Sigmoid colon (tissue), 6 donors: ENCODE measurements at regions not wholly inside any gene's neighbourhood (a gene's known extent, or its start where the extent isn't known, plus 50 kb on each side); places are given as distances from the start of the nearest gene placed in this dataset.

Source experiments
- DNase-seq: peaks from one replicate; pipeline ENCODE4 v3.0.0-alpha.2; 2019
- H3K27ac ChIP-seq, 4 donors: fragments of 200-600 bp; sonication (generic); one replicate each; pipeline ENCODE4 v1.5.1; 2016 to 2019; ENCODE audit warnings: mild to moderate bottlenecking in 1 of 4
- H3K27me3 ChIP-seq, 3 donors: fragments of 200-600 bp; sonication (generic); one replicate each; pipeline ENCODE4 v1.5.1; 2019; ENCODE audit warnings: mild to moderate bottlenecking in 1 of 3
- H3K36me3 ChIP-seq, 4 donors: fragments of 200-600 bp; sonication (generic); one replicate each; pipeline ENCODE4 v1.5.1; 2016 to 2019
- H3K4me1 ChIP-seq, 4 donors: fragments of 200-600 bp; sonication (generic); one replicate each; pipeline ENCODE4 v1.5.1; 2017 to 2019
- H3K4me3 ChIP-seq, 4 donors: fragments of 200-600 bp; sonication (generic); one replicate each; pipeline ENCODE4 v1.5.1; 2017 to 2019; ENCODE audit warnings: mild to moderate bottlenecking in 2 of 4, moderate library complexity in 1 of 4
- H3K9me3 ChIP-seq, 4 donors: fragments of 200-600 bp in 3 of 4; sonication (generic) in 3 of 4; one replicate each; pipeline versions ENCODE4 v1.5.1 to v1.6.1; 2013 to 2019
- CTCF ChIP-seq, 4 experiments: fragments of 450-650 bp in 3 of 4; fragments of 200-600 bp in 1 of 4; IDR thresholded peaks; one replicate each; pipeline ENCODE4 v1.5.1; 2016 to 2019; ENCODE audit warnings: antibody characterized with exemption in 4 of 4, mild to moderate bottlenecking in 3 of 4, moderate library complexity in 2 of 4
- EP300 ChIP-seq, 4 donors: sonication (generic); formaldehyde crosslinking; IDR thresholded peaks; one replicate each; pipeline ENCODE4 v1.6.1; 2017; ENCODE audit warnings: antibody characterized with exemption in 4 of 4
- POLR2A ChIP-seq, 2 donors: fragments of 450-650 bp; IDR thresholded peaks; one replicate each; pipeline ENCODE4 v1.6.1; 2016; ENCODE audit warnings: antibody characterized with exemption in 2 of 2, mild to moderate bottlenecking in 2 of 2, moderate library complexity in 2 of 2
- POLR2AphosphoS5 ChIP-seq, 4 donors: sonication (generic); formaldehyde crosslinking; IDR thresholded peaks; one replicate each; pipeline ENCODE4 v1.6.1; 2017; ENCODE audit warnings: antibody characterized with exemption in 4 of 4
- WGBS, 2 donors: extraction: QIAGEN DNeasy Blood & Tissue Kit; methylation state at CpG; one replicate each; pipeline ENCODE4 v1.1.7; 2013; 5-methylcytosine and 5-hydroxymethylcytosine counted together
- intact Hi-C: fragments of 100-400 bp; cut with DNase I; formaldehyde crosslinking; loops from one replicate; pipeline ENCODE4 v1.15.1; 2023
- donor health status: healthy with polysubstance abuse.
- donor health status: healthy.

DNA sequence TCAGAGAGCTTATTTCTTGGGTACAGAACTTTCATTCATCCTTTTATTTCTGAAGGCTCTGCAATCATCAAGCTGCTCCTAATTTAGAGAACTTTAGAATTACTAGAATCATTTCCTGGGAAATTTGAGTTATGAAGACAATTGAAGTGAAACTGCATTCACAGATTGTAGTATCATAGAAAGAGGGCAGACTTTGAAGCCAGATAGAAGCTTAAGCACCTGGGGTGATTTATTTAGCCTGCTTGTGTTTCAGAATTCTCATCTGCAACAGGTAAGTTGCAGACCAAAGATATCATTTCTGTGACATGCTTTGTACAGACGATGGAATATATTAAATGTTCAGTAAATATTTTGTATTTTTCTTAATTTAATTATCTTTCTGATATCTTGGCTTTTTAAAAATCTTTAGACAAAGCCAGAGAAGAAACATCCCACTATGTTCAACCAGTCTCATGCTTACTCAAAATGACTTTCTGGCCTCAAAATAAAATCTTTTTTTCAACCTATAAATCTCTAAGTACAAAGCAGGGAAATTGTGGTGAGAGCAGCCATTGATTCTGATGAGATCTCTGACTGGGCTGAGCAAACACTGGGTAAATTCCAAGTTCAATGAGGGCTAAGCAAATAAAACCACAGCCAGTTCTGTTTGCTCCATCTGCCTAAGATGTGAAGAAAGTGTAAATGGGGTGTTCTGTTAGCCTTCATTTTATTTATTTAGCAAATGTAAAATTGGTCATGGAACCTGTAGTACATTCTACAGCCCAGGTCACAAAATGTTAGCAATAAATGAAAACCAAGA, 264.7 kb upstream of the CCNG1 start:
- H3K36me3 ChIP-seq: no peaks in the 10 kb centered on the region
- WGBS, 2 donors: 17 to 44% methylated on average over 1 of the region's 1 CpG
- no peaks in the 10 kb centered on the region for H3K4me1 ChIP-seq
- TF ChIP-seq POLR2A (IDR thresholded peaks at IDR 0.05) (no peak), CTCF (IDR thresholded peaks at IDR 0.05) (no peak)
- DNase-seq: no peak
- intact Hi-C loops: no loop called here
- no peak overlapping the region for H3K4me3 ChIP-seq
- no peaks in the 10 kb centered on the region for H3K27me3 ChIP-seq
- no peak overlapping the region for H3K27ac ChIP-seq
- H3K9me3 ChIP-seq: no peaks in the 10 kb centered on the region

GRCh38 chr5:163177971-163178370, 259.4 kb upstream of the CCNG1 start:
- TF ChIP-seq POLR2AphosphoS5 (IDR thresholded peaks at IDR 0.05): no peak
- no peak for TF ChIP-seq EP300 (IDR thresholded peaks at IDR 0.05)
- TF ChIP-seq CTCF (IDR thresholded peaks at IDR 0.05): no peak
- no peak for TF ChIP-seq POLR2A (IDR thresholded peaks at IDR 0.05)
- H3K27ac ChIP-seq: no peak overlapping the region
- WGBS, 2 donors: 63 to 65% methylated on average over 3 of the region's 3 CpGs
- DNase-seq: no peak
- H3K9me3 ChIP-seq: no peaks in the 10 kb centered on the region
- no peaks in the 10 kb centered on the region for H3K36me3 ChIP-seq
- no peaks in the 10 kb centered on the region for H3K4me1 ChIP-seq
- intact Hi-C loops: no loop called here
- H3K4me3 ChIP-seq: no peak overlapping the region
- H3K27me3 ChIP-seq: no peaks in the 10 kb centered on the region

DNA sequence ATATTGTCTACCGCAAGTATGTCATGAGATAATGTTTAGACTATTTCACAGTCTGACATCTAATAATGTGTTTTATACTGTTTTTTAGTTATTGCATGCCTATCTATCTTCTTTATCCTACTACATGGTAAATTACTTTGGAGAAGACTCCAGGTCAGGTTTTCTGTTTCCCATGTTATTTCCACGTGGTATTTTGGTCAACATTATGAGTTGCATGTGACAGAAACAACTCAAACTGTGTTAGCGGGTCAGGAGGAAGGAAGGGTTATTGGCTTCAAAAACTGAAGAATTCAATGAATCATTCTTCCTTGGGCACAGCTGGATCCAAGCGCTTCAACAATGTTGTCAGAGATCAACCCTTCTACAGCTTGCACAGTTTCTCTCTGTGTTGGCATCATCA, 252.1 kb upstream of the CCNG1 start:
- DNase-seq: no peak
- Histone ChIP-seq H3K4me3 (no peak overlapping the region), H3K27me3 (no peaks in the 10 kb centered on the region), H3K9me3 (no peaks in the 10 kb centered on the region), H3K4me1 (no peaks in the 10 kb centered on the region), H3K36me3 (no peaks in the 10 kb centered on the region), H3K27ac (no peak overlapping the region)
- TF ChIP-seq POLR2A (IDR thresholded peaks at IDR 0.05): no peak
- TF ChIP-seq POLR2AphosphoS5 (IDR thresholded peaks at IDR 0.05): no peak
- TF ChIP-seq CTCF (IDR thresholded peaks at IDR 0.05): no peak
- no peak for TF ChIP-seq EP300 (IDR thresholded peaks at IDR 0.05)
- intact Hi-C loops: no loop called here
- 90 to 91% methylated on average over 4 of the region's 4 CpGs for WGBS, 2 donors

GRCh38 chr5:163189023-163189553, 248.3 kb upstream of the CCNG1 start:
- H3K36me3 ChIP-seq: no peaks in the 10 kb centered on the region
- H3K27me3 ChIP-seq: no peaks in the 10 kb centered on the region
- TF ChIP-seq CTCF (IDR thresholded peaks at IDR 0.05): no peak
- TF ChIP-seq EP300 (IDR thresholded peaks at IDR 0.05): no peak
- TF ChIP-seq POLR2A (IDR thresholded peaks at IDR 0.05): no peak
- TF ChIP-seq POLR2AphosphoS5 (IDR thresholded peaks at IDR 0.05): no peak
- H3K27ac ChIP-seq: no peak overlapping the region
- H3K4me3 ChIP-seq: no peak overlapping the region
- WGBS, 2 donors: 62 to 85% methylated on average over 2 of the region's 2 CpGs
- no peaks in the 10 kb centered on the region for H3K4me1 ChIP-seq
- H3K9me3 ChIP-seq: no peaks in the 10 kb centered on the region
- intact Hi-C loops: no loop called here
- no peak for DNase-seq

DNA sequence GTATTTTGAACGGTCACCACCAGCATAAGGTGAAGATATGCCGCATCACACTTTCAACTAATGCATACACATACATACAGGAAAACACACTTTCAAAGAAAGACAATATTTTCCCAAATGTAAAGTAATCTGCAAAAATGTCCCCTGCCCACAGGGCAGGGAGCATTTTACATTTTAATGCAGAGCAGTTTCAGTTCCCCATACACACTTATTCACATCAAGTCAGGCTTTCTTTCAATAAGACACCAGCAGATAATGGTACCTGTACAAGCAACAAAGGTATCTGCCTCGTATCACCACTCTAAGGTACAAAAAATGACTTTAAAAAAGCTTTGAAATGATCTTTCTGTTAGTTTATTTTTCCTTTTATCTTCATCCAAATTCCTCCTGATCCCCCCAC, 247.1 kb upstream of the CCNG1 start:
- 73 to 82% methylated on average over 3 of the region's 3 CpGs for WGBS, 2 donors
- TF ChIP-seq POLR2AphosphoS5 (IDR thresholded peaks at IDR 0.05): no peak
- TF ChIP-seq POLR2A (IDR thresholded peaks at IDR 0.05): no peak
- TF ChIP-seq CTCF (IDR thresholded peaks at IDR 0.05): no peak
- TF ChIP-seq EP300 (IDR thresholded peaks at IDR 0.05): no peak
- H3K27ac ChIP-seq: no peak overlapping the region
- H3K27me3 ChIP-seq: no peaks in the 10 kb centered on the region
- no peaks in the 10 kb centered on the region for H3K36me3 ChIP-seq
- intact Hi-C loops: no loop called here
- H3K9me3 ChIP-seq: no peaks in the 10 kb centered on the region
- no peak for DNase-seq
- no peak overlapping the region for H3K4me3 ChIP-seq
- no peaks in the 10 kb centered on the region for H3K4me1 ChIP-seq
